PC-9 (cell line): ENCODE measurements at regions not wholly inside any gene's neighbourhood (a gene's known extent, or its start where the extent isn't known, plus 50 kb on each side); places are given as distances from the start of the nearest gene placed in this dataset.

Experiments used
- EZH2 ChIP-seq: fragments of 200-600 bp; sonication (generic); IDR thresholded peaks from 2 replicates; pipeline ENCODE4 v1.8.0; 2017; ENCODE audit warnings: antibody characterized with exemption, low read depth
- TF ChIP-seq, protein P1 (sequence below): fragments of 200-600 bp; sonication (generic); conservative IDR thresholded peaks from 2 replicates; pipeline ENCODE4 v1.6.1; 2017; ENCODE audit warnings: mixed run types, antibody characterized with exemption, mild to moderate bottlenecking, moderate library complexity

DNA sequence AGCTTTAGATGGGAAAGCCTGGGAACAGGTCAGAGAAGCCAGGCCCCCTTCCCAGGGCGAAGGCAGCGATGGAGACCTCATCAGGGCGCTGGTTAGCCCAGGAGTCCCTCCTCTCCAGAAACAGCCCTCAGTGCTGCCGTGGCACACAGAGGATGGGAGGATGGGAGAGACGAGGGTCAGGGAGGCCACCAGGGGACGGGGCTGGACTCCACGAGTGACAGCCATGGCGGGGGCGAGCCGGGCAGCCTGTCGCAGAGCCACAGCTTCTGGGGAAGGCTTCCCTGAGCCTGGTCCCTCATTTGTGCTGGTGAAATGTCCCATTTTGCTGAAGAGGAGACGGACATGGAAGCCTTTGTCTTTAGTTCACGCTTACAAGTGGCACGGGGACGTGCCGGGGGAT, 1390.5 kb downstream of the TBC1D22A start:
- TF ChIP-seq, protein P1, sequence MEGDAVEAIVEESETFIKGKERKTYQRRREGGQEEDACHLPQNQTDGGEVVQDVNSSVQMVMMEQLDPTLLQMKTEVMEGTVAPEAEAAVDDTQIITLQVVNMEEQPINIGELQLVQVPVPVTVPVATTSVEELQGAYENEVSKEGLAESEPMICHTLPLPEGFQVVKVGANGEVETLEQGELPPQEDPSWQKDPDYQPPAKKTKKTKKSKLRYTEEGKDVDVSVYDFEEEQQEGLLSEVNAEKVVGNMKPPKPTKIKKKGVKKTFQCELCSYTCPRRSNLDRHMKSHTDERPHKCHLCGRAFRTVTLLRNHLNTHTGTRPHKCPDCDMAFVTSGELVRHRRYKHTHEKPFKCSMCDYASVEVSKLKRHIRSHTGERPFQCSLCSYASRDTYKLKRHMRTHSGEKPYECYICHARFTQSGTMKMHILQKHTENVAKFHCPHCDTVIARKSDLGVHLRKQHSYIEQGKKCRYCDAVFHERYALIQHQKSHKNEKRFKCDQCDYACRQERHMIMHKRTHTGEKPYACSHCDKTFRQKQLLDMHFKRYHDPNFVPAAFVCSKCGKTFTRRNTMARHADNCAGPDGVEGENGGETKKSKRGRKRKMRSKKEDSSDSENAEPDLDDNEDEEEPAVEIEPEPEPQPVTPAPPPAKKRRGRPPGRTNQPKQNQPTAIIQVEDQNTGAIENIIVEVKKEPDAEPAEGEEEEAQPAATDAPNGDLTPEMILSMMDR = no peak
- TF ChIP-seq EZH2 = no peak
